GM18511 (cell line): ENCODE measurements at regions not wholly inside any gene's neighbourhood (a gene's known extent, or its start where the extent isn't known, plus 50 kb on each side); places are given as distances from the start of the nearest gene placed in this dataset.
"Not testable (repeated sequence)": the region's sequence is repeated elsewhere in the genome, so short reads cannot be mapped to it uniquely, and the experiment has no call there.

Experiments
- ATAC-seq: cut with Tn5 transposase; IDR thresholded peaks from one replicate; pipeline ENCODE4 v1.9.1; 2021; ENCODE audit warnings: mild to moderate bottlenecking, moderate library complexity; ENCODE audit not compliant: unreplicated experiment

GRCh38 chr9:15047028-15047551 lies 136.9 kb upstream of the FREM1 start:
- ATAC-seq, result no peak

GRCh38 chr9:15033316-15033715 lies 123.1 kb upstream of the FREM1 start:
- ATAC-seq, result no peak

GRCh38 chr9:15032860-15033259 lies 122.6 kb upstream of the FREM1 start:
- ATAC-seq, result no peak

GRCh38 chr9:15021146-15021545 lies 110.9 kb upstream of the FREM1 start:
- ATAC-seq, result no peak

GRCh38 chr9:15018096-15018637 lies 107.9 kb upstream of the FREM1 start:
- ATAC-seq, result no peak

- no peak for ATAC-seq
Measured at GRCh38 chr9:15010581-15010980, 100.4 kb upstream of the FREM1 start.

GRCh38 chr9:15007698-15008097 lies 97.5 kb upstream of the FREM1 start:
- no peak for ATAC-seq

GRCh38 chr9:14994738-14995137 lies 84.5 kb upstream of the FREM1 start:
- ATAC-seq, result no peak

- ATAC-seq, result no peak
Measured at GRCh38 chr9:14993901-14994554, 83.8 kb upstream of the FREM1 start.

- ATAC-seq, result no peak
Measured at GRCh38 chr9:14993061-14993800, 83.0 kb upstream of the FREM1 start.

GRCh38 chr9:14992516-14992915 lies 82.3 kb upstream of the FREM1 start:
- ATAC-seq, result no peak

- ATAC-seq, result no peak
Measured at GRCh38 chr9:14992081-14992480, 81.9 kb upstream of the FREM1 start.

- ATAC-seq, result not testable (repeated sequence)
Measured at GRCh38 chr9:14990647-14991046, 80.4 kb upstream of the FREM1 start.

GRCh38 chr9:14989811-14990210 lies 79.6 kb upstream of the FREM1 start:
- no peak for ATAC-seq

GRCh38 chr9:14989336-14989735 lies 79.1 kb upstream of the FREM1 start:
- not testable (repeated sequence) for ATAC-seq

- peak; percentile 68 for ATAC-seq
Measured at GRCh38 chr9:14987858-14988257, 77.6 kb upstream of the FREM1 start.

GRCh38 chr9:14985419-14985818 lies 75.2 kb upstream of the FREM1 start:
- ATAC-seq, result no peak

- no peak for ATAC-seq
Measured at GRCh38 chr9:14983599-14983998, 73.4 kb upstream of the FREM1 start.

- no peak for ATAC-seq
Measured at GRCh38 chr9:14981291-14981950, 71.2 kb upstream of the FREM1 start.

GRCh38 chr9:14978022-14979000 lies 68.1 kb upstream of the FREM1 start:
- no peak for ATAC-seq
